ENCODE measurements at regions not wholly inside any gene's neighbourhood (a gene's known extent, or its start where the extent isn't known, plus 50 kb on each side); places are given as distances from the start of the nearest gene placed in this dataset.

GRCh38 chr2:128601298-128602037 is 282.8 kb upstream of the HS6ST1 start:
- TF ChIP-seq CTCF (conservative IDR thresholded peaks at IDR 0.05) = no peak
- TF ChIP-seq EZH2 (IDR thresholded peaks at IDR 0.05; ENCODE audit: low read depth) = no peak
